CD4-positive, alpha-beta T cell treated with Interleukin-10 for 1 hour (primary cell): ENCODE measurements at regions not wholly inside any gene's neighbourhood (a gene's known extent, or its start where the extent isn't known, plus 50 kb on each side); places are given as distances from the start of the nearest gene placed in this dataset.
"Not testable (repeated sequence)": the region's sequence is repeated elsewhere in the genome, so short reads cannot be mapped to it uniquely, and the experiment has no call there.

ENCODE experiments used
- DNase-seq: peaks from one replicate; pipeline ENCODE4 v3.0.0-alpha.2; 2020

DNA sequence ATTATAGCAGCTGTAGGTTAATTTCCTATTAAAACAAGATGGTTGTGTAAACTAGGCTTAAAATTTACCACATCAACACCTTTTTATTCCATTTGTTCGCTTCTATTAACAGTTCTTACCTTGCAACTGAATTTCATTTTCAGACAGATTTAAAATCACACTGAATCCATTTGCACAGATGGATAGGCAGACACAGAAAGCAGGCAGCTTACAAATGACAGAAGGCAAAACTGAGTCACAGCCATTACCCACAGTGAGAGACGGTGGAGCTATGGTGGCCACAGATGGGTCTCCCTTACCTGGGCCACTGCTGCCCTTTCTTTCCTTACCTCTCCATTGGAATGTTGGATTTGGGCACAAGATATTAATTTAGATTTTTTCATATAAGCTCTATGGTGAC lies 1567.8 kb upstream of the SLC10A2 start:
- no peak for DNase-seq

DNA sequence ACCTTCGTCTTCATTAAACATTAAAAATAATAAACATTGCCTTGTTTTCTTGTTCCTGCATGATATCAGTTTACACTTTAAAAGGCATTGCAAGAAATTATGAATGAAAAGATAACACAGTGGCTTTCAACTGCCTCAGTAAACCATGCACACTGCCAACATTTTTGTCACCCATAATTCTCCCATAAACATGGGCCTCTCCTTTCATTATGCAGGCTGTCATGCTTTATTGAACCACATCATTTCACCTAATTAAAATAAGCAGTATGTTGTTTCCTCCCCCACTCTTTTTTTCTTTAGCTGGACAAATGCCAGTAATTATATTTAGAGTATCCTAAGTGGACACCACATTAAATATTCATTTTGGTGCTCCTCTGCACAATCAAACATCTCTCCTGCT lies 1566.5 kb upstream of the SLC10A2 start:
- DNase-seq, result no peak

DNA sequence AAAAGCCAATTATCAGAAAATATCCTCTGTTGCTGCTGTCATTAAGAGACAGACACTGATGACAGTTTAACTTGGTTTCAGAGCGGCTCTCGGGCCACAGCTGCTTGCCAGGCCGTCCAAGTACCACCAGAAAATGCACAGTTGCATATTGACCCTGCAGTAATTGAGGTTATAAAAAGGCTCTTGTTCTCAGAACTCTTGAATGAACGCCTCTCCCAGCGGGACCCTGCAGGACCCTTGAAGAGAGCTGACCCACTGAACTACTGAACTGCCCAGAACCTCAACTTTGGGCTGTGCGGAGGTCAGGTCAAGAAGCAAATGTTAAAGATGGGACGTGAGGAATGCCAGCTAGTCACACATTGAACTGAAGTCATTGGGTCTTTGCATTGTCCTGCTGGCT lies 1559.0 kb upstream of the SLC10A2 start:
- DNase-seq, result no peak

DNA sequence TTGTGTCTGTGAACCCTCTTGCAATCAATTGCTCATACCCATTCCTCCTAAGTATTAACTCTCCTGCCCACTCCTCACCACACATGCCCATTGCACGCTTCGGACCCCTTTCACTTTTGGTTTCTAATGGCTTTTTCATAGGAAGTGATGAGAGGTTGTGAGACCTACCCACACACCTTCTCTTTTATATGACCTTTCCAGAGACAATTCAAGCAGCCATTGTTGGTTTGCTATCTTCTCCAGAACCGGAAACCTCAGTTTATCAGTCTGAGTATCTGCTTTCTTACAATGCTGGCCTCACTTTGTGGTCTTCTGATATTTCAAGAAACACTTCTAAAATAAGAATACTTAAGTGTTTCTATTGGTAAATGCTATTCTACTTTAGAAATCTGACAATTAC lies 1550.8 kb upstream of the SLC10A2 start:
- no peak for DNase-seq

DNA sequence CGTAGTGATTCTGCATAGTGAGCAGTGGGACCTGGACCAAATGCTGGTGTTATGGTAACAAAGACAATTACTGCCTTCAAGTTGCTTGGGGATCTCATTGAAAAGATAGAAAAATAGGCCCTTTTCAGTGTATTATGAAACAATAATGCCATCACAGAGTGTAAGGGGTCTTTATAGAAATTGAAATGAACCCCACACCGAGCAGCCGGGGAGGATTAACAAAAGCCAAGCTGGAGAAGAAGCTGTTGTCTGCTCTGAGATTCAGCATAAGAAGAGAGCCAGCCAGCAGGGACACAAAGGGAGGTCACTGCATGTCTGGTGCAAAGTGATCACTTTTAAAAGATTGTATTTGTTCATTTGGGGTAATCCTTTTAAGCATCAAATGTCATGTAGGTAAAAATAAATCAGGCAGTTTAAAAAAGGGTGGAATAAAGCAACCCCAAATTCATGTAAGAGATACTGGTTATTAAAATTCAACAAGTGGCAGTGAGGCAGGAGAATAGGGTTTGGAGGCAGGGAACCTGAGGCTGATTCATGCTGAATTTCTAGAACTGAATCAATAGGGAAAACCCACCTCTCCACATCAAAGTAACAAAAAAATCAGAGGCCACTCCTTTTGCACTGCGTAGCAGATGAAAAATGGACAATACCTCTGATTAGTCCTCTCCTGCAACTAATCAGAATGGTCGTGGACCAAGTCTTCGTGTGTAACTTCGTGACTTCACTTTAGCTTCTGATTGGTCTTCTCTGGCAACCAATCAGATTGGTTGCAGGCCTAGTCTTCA lies 1548.3 kb upstream of the SLC10A2 start:
- no peak for DNase-seq

DNA sequence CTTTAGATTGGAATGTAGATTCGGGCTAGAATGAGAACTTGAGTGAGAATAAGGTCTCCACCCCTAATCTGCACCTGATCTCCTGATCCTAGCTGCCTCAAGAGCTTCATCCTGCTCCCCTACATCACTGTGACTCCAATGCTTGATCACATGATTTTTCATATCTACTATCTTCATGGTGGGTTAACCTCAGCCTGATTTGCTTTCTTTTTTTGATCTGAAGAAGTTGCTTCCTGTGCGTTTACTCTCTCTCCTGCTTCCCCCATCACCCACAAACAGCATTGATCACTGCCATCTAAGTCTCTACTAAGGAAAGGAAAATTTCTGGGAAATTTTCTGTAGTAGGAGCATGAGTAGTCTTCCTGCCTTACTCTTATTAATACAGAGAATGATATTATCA lies 1542.1 kb upstream of the SLC10A2 start:
- no peak for DNase-seq

DNA sequence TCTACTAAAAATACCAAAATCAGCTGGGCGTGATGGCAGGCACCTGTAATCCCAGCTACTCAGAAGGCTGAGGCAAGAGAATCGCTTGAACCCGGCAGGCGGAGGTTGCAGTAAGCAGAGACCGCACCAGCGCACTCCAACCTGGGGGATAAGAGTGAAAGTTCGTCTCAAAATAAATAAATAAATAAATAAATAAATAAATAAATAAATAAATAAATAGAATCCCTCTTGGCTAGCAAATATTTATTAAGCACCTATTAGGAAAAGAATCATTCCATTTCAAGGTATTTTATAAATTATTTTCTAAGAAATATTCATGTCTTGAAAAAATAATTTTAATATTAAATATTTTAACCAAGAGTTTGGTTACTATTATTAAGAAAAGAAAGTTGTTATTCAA lies 1539.2 kb upstream of the SLC10A2 start:
- DNase-seq, result not testable (repeated sequence)

DNA sequence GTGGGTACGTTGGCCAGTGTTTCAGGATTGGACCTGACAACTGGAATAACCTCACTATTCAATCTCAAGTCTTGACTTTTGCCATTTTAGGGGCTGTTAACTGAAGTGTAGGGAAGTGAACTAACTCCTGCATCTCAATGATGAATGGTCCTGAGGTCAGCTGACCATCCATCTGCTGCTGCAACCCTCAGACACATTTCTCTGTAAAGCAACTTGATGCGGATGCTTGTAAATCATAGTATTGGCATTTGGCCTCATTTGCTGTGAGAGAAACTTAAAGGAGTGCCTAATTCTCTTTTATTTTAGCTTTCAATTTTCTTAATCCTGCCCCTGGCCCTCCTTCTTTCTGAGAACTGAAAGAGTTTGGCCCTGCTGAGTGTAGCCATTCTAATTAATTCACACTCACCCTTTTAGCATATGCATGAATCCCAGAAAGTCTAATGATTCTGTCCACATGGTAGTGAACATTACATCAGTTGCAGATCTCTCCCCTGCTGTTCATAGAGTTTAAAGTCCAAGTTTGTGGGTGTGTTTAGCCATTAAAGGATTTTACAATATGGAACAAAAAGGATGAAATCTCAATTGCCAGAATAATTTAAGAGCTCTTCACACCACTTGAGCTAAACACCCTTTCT lies 1531.4 kb upstream of the SLC10A2 start:
- no peak for DNase-seq

DNA sequence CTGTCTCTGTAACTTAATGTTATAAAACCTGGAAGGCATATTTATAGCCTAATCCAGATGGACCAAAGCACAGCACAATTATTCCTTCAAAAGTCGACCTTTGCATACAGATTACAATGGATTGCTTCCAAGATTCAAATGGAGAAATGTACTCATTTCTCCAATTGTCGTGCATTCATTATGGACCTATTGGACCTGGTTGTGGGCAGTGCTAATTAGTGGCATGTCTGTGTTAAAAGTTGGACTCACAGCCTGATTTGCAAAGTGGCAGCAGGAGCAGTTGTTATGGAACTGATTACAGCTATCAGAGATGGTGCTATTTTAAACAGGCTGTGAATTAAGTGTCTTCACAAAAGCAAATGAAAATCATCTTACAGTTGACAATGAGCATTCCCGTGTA lies 1529.3 kb upstream of the SLC10A2 start:
- DNase-seq, result no peak

DNA sequence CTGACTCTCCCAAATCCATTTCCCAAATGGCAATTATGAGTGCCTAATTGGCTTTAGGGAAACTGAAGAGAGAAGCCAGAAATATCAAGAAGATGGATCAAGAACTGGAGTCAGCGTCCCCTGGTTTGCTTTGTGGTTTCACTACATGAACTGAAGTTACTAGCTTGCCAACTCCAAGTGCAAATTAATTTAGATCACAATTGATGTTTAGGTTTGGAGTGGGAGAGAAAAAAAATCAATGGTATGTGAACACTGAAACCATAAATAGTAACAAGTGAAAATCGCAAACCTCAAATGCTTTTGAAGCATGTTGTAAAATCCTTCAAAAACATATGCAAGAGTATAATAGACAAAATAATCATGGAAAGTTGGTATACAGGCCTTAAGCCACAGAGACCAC lies 1528.6 kb upstream of the SLC10A2 start:
- no peak for DNase-seq

DNA sequence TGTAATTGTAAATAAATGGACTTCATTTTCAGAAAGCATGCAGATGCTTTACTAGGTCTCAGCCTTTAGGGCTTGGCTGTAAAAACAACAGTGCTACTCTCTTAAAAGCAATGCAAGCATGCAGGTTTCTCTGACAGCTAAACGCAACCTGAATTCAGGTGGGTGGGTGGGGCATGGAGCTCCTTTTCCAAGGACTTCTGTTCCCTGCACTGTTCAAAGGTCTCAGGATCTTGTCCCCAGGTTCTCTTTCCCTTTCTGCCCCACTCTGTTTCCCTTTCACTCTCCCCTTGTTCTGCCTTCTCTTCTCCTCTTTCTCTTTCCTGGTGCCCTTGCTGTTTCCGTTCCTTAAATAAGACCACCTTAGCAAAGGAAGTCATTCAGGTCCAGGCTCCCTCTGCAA lies 1527.5 kb upstream of the SLC10A2 start:
- no peak for DNase-seq

DNA sequence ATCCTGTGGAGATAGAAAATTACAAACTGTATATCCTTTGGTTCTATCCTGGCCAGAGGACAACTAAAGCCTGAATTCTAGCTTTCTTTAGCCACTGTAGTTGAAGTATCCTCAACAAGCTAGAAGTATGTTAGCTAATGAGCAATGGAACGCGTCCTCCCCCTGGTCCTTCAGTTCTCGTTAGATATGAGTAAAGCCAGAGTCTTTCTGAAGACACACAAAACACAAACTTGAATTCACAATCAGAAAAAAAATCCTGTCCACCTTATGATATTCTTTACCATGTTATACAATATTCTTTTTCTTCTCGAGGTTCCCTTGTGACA lies 1527.0 kb upstream of the SLC10A2 start:
- no peak for DNase-seq

DNA sequence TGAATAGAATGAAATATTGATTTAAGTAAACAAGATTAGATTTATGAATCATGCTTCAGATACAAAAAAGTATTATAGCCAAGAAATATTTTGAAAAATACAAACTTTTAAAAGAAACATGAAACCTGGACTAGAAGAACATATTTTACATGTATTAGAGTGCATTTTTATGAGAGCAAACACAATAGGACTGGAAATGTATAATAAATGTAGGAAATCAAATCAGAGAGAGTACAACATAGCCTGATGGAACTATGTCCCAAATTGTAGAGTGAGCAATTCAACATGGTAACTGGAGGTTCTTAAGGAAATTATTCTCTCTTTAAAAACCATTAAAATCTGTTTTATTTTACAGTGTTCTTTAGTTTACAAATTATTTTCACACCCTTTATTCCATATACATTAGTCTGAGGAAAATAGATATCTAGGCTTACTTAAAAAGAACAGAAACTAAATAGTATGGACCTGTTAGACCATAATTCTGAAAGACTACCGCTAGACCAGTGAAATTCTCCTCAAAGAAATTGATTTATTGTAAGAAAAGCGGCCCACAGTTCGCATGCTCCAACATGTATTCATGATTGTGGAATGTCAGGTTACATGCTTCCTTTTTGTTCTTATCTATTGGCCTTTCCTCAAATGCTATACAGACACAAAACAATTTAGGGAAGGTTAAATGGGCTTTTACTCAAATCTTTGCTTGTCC lies 1526.5 kb upstream of the SLC10A2 start:
- DNase-seq, result no peak

DNA sequence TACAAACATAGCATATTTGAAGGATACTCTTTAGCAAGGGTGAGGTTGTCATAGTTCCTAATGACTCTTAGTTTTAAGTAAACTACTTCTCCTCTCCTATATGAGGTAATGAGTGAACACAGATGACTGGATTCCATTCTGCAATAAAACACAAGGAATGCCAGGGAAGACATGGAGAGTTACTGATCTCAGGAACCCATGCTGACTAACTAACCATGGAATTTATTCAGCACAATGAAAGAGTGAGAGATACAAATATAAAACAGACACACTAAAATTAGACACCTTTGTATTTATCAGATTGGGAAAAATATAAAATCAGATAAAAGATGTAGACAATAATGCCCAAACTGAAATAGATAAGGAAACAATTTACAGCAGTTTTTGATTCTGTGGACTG lies 1525.9 kb upstream of the SLC10A2 start:
- DNase-seq, result no peak

DNA sequence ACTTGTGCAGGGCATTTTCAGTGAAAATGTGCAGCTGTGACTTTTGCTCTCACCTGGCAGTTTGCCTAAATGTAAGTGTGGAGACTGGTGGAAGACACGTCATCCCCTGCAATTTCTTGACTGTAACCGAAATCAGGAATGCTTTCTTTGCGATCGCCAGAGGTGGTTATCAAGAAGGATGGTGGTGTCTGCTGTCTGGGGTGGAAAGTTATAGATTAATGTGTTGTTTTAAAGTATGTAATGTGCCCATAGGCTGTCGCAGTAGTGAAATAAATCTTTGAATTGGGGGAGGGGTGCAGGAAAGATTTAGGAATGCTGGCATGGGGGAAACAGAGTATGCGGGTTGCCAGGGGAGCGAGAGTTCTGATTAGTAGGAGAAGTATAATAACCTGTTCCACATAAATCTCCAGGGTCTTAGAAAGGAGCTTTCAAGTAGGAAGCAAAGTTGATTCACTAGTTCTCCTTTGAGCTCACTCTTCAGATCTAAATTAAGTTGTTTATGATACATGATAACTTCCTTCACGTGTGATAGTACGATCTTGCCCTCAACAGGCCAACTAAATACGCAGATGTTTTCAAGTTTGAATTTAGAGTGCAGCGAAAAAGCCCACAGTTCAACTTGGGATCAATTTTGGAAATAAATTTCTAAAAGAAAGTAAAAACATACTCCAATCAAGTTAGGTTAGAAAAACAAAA lies 1520.0 kb upstream of the SLC10A2 start:
- no peak for DNase-seq

DNA sequence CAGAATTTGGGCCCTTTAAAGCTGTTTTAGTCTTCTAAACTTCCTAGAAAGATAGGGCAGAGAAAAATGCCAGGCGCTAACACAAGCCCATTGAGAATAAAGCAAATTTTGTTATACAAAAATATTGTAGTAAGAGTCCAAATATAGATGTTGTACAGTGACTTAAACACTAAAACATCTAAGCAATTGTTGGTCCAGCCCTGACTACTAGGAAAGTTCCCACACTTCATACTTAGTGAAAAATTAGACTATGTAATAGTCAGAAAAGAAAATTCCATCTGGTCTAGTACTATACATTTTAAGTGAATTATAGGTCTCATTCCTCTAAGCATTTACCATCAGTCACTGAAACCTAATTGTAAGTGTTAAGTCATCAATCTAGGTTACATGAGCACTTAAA lies 1518.3 kb upstream of the SLC10A2 start:
- DNase-seq, result no peak

DNA sequence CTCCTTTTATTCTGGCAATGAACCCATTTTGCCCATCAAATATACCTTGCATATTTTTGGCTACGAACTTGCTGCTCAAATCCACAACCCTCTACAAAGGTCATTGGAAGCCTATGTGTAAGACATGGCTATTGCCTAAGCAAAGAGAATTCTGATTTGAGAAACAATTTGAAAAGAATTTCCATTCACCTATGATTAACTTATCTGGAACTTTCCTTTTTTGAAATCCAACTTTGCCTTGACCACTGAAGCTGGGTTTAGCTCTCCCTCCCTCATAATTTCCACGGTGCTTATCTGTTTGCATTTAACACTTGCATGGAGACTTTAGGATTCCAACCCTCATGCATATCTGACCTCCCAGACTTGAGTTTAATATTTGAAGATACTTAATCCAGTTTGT lies 1514.7 kb upstream of the SLC10A2 start:
- DNase-seq, result no peak

DNA sequence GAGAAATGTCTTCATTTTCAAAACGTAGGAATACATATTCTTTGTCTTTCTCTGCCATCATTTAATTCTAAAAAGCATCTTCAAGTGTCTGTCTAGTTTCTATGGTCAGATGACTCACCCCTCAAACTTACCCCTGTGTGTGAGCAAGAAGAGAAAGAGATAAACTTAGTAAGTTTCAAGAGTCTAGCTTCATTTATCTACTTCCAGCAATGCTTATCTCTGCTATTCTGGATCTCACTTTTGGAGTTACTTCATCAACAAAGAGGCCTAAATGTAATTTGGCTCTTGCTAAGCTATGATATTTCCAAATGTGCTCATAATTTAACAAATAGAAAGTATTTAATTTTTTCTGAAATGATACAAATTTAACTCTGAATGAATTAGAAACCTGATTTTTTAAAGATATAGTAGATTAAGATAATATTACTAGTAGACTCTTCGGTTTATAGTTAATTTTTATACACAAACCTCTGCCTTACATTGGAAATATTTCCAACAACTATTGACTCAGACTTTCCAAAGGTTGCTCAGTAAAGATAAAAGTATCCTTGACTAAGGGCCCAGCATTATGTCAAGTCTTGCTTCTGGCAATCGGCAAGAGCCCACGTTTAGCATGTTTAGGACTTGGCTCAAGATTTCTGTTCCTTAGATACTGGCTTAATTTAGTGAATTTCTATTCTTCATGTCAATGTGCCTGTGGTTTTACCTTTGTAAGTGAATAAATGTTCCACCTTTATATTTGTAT lies 1511.0 kb upstream of the SLC10A2 start:
- no peak for DNase-seq

DNA sequence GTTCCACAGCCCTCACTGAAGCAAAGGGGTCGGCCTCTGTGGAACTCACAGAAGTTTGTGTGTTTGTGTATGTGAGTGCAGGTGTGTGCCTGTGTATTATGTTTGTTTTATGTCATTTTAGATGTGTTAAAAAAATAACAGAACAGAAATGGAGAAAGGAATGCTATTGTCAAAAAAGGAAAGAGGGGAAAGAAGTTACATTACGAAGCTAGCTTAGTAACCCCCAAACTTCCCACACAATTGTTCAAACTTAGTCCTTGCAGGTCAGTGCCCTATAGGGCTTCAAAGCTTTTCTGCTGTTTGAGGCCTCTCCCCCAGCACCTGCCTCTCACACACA lies 1505.6 kb upstream of the SLC10A2 start:
- no peak for DNase-seq

DNA sequence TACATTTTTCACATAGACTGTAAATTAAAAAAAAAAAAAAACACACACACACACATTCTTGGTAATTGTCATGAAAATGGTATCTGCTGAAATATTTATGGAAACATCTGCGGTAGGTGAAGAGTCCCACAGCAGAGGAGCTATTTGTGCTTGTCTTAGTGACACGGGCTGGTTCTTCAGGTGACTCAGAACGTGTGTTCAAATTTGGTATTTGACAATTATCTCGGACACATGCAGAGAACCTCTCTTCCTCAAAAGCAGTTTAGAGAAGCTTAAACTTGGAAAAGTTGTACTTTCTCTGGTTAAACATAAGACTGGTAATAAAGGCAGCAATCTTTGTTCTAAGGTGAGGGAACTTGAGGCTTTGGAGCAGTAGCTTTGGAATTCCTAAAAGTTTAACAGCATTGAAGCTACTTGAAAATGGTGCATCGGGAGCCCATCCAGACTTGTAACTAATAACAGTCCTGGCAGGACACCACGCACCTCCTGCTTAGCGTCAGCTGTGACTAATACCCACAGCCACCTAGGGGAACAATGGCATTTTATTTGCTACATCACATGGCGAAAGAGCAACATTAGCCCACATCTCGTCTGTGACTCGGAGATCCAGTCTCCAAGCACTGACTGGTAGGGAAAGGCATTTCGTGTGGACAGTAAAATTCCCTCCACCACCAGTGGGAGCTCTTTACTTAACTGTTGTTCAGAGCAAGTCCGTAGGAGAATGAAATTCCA lies 1505.1 kb upstream of the SLC10A2 start:
- DNase-seq, result no peak

DNA sequence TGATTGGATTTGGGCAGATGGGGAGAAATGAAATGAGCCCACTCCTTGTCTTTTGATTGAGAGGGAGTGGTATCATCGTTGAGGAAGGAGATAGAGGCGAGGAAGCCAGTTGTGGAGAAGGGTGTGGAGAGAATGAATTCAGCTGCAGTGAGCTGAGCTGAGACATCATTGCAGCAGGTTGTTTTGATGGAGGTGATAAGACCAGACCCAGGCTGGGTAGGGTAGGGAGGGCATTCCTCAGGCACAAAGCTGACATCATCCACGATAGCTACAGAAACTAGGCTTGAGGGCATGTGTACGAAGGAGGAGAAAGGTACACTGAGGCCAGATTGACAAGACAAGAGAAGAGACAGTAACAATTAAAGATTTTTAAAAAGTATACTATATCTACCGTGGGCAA lies 1500.9 kb upstream of the SLC10A2 start:
- no peak for DNase-seq

DNA sequence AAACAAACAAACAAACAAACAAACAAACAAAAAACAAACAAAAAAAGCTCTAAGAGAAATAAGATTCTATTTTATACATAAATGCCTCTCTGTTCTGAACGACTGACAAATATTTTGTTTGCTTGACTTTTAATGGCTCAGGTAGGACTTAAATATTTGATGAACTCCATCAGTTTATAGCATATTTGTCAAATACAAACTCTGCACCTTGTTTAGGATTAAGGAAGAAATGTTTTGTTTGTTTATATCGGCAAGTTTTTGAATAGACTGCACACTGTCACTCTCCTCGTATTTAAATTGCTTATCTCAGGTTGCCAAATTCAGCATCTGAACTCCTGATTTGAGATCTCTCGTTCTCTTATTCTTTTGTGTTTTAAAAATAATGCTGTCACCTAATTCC lies 1499.7 kb upstream of the SLC10A2 start:
- no peak for DNase-seq

DNA sequence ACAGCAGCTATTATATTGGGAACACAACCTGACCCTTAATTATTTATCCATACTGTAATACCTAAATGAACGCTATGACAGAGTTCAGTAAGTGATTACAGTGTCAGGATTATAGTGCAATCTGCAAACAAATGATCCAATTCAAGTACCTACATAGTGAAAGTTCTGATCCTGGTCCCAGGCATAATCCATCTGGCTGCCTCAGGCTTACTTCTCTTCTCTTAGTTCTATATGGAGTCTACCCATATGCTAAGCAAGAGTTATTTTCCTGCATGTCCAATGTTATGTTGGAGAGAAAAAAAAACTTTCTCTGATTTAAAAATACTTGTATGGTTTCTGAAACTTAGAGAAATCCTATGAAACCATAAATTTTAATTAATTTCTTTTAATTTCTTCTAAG lies 1487.7 kb upstream of the SLC10A2 start:
- DNase-seq, result no peak
